HG03175 (cell line): ENCODE measurements at regions not wholly inside any gene's neighbourhood (a gene's known extent, or its start where the extent isn't known, plus 50 kb on each side); places are given as distances from the start of the nearest gene placed in this dataset.

Source experiments
- ATAC-seq: cut with Tn5 transposase; IDR thresholded peaks from one replicate; pipeline ENCODE4 v1.9.1; 2021; ENCODE audit warnings: mild to moderate bottlenecking, moderate library complexity; ENCODE audit not compliant: unreplicated experiment

- no peak for ATAC-seq
Observed at GRCh38 chr5:86768699-86769202, 151.0 kb downstream of the COX7C start.

GRCh38 chr5:86780018-86780417, 162.3 kb downstream of the COX7C start:
- ATAC-seq, result no peak

DNA sequence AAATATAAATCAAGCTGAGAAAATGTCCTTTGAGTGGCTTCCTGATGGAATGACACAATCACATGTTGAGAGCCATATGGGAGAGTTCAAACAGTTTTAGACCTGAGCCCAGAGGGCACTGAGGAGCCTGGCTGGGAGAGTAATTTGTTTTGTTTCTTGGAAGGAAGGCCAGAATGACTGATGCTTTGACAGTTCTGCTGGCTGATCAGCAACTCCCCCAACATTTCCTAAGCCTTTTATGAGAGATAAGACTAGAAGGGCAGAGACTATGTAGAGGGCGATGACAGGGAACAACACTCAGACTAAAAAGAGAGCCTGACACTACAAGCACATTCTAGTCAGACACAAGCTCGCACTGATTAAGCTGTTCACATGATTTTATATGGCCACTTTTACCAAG, 169.2 kb downstream of the COX7C start:
- no peak for ATAC-seq

- no peak for ATAC-seq
Observed at GRCh38 chr5:86795659-86796058, 177.9 kb downstream of the COX7C start.

DNA sequence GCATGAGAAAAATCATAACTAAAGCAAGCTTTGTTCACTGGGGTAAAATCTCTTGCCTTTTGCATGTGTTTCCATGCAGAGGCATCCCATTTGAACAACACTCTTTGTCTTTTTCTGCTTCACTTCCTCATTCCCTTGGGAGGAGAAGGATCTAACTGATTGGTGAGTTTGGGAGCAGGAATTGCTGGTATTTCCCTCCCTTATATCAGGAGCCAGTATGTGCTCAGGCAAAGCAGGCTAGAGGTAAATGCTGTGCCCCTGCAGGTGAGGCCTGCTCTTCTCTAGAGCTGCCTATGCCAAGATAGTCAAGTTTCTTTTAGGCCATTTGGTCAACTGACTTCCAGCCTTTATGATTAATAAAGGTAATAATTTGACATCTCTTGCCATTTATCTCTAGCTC, 179.9 kb downstream of the COX7C start:
- ATAC-seq, result no peak

DNA sequence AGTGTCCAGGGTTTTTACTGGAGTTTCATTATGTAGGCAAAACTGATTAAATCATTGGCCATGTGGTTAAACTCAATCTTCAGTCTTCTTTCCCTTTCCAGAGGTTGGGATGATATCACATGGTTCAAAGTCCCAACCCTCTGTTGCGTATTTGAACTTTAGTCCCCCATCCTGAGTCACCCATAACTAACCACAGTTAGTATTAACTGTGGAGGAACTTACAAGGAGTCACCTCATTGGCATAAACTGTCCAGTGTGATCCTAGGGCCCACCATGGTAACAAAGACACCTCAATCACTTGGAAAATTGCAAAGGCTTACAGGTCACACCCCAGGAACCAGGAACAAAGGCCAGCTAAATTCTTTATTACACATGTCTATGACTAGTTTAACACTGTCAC, 188.5 kb downstream of the COX7C start:
- no peak for ATAC-seq

- ATAC-seq, result no peak
Observed at GRCh38 chr5:86807046-86808031, 189.6 kb downstream of the COX7C start.

DNA sequence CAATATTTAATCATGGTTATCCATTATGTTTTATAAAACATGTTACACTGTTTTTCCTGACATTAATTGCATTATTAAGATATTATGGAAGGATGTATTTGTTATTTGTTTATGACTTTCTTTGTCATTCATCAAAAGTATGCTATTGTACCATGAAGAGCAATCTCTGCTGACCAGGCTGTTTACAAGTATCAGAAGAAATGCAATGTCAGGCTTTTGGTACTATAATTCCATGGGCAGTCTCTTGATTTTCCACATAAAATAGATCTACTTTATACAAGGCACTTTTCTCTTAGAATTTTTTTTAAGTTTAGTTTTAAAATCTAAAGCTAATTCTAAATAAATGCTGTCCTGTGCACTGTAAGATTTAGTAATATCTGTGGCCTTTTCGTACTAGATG, 196.6 kb downstream of the COX7C start:
- ATAC-seq, result no peak

- no peak for ATAC-seq
Observed at GRCh38 chr5:86814907-86815306, 197.2 kb downstream of the COX7C start.

- ATAC-seq, result no peak
Observed at GRCh38 chr5:86824637-86825036, 206.9 kb downstream of the COX7C start.

- no peak for ATAC-seq
Observed at GRCh38 chr5:86831128-86831527, 213.4 kb downstream of the COX7C start.

DNA sequence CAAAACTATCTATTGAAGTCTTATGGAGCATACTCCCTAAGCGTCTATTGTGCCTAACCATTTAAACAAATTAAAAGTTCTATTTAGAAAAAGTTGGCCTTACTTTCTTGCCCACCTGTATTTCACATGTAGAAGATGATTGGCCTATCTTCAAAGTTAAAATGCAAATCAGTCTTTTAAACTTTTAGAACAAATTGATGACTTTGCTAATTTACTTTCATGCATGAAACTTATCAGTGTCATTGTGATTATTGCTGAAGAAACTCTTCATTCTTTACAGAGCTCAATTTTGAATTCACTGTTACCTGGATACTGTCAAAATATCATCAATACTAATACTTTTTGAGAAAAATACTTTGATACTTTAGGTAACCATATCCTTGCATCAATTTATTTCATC, 216.1 kb downstream of the COX7C start:
- no peak for ATAC-seq

DNA sequence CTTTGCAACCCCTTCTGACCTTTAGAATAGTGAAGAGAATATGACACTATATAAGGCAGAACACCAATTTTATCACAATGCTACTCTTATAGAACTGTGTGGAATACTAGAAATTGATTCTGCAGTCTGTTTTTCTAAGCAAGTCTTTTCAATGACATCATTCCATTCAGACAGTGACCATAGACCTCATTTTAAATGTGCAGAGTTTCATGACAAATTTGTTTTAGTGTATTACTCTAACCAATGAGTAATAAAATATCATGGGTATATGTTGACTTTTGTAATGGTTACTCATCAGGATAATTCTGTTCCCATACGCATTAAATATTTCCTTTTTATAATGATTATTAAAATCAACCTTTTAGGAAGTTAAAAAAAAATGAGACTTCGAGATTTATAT, 219.9 kb downstream of the COX7C start:
- ATAC-seq, result no peak

- ATAC-seq, result no peak
Observed at GRCh38 chr5:86838083-86838482, 220.3 kb downstream of the COX7C start.

DNA sequence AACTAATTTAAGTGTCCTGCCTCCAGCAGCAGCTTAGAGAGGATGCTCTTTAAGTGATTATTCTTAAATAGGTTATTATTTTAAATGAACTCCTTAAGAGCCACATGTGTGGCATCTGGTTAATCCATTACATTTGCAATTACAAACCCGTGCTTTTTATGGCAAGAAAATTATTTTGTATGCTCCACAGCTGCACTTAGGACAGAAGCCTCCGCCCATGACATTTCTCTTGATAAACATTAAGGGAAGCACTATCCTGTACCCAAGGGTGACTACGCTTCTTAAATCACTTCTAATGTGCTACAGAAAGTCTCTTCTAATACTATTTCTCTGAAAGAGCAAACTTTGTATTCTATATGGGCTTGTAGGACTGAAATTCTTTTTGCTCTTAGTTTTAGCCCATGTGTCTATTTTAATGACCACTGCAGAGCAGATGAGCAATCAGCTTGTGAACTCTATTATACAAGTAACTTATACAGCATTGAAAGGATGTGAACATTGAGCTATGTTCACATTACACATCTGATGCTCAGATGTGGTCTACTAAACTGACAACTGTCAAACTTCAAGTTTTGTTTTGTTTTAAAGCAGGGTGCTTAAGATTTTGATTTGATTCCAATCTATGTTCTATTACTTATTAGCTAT, 223.4 kb downstream of the COX7C start:
- ATAC-seq, result no peak

DNA sequence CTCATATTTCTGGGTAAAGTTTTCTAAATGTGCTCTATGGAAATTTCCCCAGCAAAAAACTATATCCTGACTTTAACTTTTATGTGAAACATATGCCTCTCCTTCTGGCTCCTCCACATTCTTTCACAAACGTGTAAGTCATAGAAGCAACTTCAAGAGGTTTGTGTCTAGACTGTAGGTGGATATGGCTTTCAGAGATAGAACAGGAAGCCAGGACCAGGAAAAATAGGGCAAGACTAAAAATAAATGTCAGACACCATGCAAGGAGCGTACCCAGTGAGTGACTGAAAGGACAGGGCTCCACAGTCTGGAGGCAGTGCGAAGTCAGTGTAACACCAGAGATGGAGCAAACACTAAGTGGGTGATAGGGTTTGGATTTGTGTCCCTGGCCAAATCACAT, 240.7 kb downstream of the COX7C start:
- no peak for ATAC-seq

- ATAC-seq, result no peak
Observed at GRCh38 chr5:86861512-86861911, 243.8 kb downstream of the COX7C start.

- ATAC-seq, result no peak
Observed at GRCh38 chr5:86862093-86862492, 244.4 kb downstream of the COX7C start.

DNA sequence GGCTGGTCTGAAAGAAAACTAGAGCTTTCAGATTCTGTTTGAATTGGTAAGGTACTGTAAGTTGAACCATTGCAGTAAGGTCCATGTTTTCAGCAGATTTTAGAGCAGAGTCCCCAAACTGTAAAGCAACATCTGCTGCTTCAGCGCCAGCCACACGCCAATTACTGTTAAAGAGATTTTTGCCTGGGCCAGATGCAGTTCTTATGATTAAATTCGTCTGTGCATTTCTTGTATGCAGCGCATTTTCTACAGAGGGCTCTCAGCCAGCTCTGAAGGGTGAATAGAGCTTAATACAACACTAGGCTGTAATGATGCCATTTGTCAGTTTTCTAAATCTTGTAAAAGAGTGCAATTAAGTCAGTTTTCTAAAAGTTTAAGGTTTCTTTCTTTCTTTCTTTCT, 246.3 kb downstream of the COX7C start:
- ATAC-seq, result no peak

DNA sequence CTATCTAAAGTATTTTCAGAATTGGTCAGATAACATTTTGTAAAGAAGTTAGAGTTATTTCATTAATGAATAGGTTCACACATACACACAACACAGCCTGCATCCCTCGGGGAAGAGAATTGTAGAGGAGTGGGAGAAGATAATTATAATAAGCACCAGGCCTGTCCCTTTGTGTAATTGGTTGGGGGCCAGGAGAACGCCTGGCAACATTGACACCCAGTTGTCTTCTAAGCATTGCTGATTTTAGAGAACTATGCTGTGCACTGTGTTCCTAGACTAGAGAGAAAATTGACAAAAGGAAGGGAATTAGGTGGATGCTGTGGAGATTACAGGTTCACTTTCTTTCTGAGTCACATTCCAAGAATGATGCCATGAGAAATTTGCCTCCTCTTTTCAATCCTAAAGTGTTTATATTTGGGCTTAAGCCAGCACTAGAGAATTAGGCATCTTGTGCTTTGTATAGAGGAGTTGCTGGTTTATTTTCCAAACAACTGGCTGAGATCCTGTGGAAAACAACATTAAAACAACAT, 247.6 kb downstream of the COX7C start:
- ATAC-seq, result no peak

GRCh38 chr5:86866036-86866435, 248.3 kb downstream of the COX7C start:
- ATAC-seq, result no peak

- ATAC-seq, result peak; percentile 68
Observed at GRCh38 chr5:86869268-86869667, 251.5 kb downstream of the COX7C start.
